Forelimb muscle (tissue), 1 donor: ENCODE measurements at regions not wholly inside any gene's neighbourhood (a gene's known extent, or its start where the extent isn't known, plus 50 kb on each side); places are given as distances from the start of the nearest gene placed in this dataset.

Experiments
- DNase-seq: peaks from one replicate; pipeline ENCODE4 v3.0.0-alpha.2; 2013; ENCODE audit warnings: low read depth

DNA sequence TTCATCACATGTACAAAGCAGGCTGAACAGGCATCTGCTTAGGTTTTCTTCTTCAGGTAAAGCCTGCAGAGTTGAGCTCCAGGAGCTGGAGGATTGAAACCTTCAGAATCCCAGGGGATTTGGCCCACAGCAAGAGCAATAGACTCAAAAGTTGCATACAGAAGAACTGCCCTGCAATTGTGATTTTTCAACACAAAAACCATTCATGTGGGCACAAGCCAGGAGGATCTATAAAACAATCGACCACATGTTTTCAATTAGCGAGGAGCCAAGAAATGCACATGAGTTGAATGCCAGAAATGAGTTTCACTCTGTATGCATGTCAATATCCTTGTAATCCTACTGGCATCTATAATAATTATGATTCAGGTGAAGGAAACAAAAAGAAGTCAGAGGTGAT, 576.4 kb downstream of the HDGFL1 start:
- DNase-seq = no peak

DNA sequence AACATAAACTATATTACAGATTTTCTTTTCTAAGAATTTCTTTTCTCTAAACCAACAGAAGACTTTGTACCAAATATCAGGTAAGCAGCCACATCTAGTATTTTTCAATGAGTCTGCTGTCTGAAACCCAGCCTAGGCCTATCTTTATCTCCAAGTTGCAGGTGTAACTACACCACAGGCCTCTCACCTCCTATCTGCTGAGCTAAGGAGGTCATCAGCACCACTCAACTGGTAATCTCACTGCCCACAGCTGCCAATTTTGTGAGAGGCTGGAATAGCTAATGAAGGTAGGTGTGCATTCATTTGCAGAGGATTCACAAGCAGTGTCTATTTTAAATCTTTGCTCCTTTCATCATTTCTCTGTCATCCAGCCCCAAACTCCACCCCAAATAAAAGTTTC, 584.8 kb downstream of the HDGFL1 start:
- no peak for DNase-seq

DNA sequence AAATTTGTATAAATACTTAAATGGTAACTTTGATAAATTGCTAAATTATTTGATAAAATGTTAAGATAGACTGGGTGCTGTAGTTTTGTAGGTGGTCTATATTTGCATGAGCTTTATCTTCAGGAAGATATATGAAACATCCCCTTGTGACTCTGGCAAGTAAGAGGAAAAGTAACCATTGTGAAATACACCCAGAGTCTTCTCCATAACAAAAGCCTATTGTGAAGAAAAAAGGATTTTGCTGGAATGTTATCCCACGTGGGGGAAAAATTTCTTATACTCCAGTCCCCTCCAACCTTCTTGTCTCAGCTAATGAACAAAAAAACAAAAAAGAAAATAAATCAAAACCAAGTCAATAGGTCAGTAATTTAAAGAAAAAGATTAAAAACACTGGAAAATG, 600.7 kb downstream of the HDGFL1 start:
- DNase-seq = no peak

DNA sequence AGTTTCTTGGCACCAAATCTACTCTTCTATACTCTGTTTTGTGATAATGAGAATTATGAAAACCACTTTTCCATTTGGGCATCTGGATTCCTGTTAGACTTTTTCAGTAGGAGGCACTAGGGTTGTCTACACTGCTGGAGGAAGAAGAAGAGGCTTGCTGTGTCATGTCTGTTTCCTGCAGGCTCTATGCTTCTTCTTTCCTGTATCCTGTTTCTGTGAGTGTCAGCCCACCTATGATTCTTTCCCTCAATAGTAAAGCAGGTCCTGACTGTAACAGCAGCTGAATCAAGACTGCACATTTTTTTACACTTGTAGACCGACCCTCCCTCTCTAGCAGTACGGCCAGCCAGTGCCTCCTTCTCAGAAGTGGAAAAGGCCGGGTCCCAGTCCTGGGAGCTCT, 603.9 kb downstream of the HDGFL1 start:
- no peak for DNase-seq

DNA sequence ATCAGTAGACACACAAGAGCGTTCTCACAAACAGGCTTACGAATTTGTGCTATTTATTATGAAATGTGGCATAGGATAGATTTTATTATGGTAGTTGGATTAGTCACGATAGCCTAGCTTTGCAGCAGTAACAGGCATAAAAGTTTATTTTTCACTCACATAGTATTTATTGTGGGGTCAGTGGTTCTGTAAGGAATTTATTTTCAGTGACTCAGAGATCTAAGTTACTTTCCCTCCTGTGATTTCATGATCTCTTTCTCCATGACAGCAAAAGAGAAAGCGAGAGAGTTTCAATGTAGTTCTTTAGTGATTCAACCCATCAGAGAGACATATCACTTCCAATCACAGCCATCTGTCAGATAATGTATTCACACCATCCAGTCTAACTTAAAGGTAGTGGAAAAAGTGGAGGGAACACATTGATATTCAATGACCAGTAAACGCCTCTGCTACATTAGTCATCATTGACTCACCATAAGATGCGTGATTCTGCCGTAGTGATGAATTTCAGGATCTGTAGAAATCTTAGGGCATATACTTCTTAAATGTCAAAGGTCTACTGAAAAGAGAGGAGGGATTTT, 605.5 kb downstream of the HDGFL1 start:
- DNase-seq = no peak

DNA sequence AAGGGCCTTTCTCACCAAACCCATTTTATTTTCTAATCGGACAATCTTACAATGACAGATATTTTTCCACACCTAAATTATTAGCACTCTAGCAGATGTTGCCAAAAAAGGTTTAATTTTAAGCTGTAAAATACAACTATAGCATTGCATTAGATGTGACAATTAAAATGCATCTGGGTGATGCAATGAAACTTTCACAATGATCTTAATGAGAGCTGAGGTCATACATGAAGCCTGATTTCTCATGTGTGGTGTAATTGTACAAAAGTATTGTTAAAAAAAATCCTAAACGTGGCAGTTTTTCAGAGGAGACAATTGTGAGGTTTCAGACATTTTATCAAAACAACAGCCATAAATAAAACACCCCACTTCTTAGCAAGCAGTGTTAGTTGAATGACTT, 606.0 kb downstream of the HDGFL1 start:
- DNase-seq = no peak

DNA sequence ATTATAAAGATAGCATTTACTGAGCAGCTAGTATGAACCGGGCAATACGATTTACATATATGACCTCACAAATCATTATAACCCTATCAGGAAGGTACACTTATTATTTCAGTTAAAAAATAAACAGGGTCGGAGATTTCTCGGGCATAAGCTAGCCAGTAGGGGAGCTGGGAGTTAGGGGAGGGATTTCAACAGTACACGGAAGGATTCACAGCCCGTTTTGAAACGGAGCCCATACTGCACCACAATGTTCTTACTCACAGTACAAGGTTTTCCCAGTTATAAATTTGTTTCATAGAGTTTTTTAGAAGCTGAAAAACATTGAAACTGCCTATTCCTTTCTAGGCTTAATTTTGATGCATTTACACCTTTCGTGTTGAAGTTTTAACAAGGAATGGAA, 607.1 kb downstream of the HDGFL1 start:
- no peak for DNase-seq

DNA sequence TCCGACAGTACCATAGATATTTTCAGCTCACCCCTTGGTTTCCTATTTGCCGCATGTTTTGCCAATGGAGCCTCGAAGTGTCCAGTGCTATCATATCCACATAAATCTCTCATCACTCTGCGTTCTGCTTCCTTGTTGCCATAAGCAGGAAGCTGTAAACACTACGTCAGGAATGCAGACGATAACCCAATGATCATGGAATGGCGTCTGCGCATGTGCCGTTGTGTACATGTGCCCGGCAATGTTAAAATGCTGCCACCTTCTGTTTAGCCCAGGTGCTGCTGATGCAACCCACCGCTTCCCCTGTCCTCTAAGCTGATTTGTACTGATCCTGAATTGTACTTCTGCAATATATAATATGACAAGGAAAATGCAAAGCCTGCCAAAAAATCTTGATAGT, 607.5 kb downstream of the HDGFL1 start:
- DNase-seq = no peak

DNA sequence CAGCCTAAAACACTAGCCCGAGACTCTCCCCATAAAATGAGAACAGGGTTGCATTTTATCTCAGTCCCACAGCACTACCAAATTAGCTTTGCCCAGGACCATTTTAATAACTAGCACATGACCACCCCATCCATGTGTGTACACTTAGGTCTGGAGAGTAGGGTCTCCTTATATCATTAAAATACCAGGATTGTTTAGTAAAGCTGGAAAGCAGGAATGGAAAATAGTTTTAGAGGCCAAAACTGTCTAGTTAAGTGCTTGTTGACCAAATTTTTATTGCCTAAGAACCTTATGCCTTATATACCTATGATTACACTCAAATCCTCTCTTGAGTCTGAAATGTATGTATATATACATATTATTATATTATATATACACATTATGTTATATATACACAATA, 608.4 kb downstream of the HDGFL1 start:
- DNase-seq = peak; percentile 17

DNA sequence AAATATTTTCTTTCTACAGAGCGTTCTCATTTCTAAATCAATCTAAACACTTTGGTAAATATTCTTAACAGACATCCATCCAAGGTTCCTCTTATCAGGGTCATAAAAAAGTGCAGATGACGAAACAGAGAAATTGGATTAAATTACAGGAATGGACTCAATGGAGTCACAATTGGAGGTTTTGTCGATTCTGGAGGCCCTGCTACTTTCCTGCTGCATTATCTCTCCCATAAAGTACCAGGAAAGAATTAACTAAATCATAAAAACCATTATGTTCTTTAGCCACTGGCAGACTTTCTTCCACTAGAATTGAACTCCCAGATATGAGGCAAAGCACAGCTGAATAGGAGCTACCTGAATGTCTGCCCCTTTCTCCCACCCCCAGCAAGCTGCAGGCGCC, 610.6 kb downstream of the HDGFL1 start:
- no peak for DNase-seq

DNA sequence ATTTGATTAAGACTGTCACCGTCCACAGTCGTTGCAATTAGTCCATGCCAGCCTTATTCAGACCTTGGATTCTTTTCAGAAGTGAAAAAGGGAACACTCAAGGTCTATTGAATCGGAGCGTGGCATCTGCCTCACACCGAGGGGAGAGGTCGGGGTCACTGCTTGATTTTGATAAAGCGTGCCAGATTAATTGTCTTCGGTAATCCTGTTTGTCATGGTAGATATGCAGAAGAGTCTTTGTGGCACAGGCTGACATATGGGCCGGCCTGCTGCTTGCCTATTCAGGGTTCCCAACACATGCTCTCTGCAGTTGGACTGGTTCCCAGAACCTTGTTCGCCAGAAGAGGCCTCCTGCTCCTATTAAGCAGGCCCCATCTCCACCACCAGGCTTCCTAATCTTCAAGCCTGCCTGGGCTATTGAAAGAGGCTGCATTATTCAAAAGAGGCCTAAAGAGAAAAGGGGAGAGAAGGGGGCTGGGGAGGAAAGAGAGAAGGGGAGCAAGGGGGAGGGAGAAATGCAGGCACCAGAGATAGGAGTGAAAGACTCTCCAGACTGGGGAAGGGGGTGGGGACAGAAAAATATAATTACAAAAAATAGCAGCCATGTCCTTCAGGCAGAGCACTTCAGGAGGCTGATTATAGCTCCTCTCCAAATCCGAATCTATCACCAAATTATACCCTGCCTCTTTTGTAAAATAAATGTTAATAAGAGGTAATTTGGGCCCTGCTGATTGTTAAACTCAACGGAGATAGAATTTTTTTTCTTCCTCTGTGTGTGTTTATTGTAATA, 611.3 kb downstream of the HDGFL1 start:
- DNase-seq = peak; percentile 38

DNA sequence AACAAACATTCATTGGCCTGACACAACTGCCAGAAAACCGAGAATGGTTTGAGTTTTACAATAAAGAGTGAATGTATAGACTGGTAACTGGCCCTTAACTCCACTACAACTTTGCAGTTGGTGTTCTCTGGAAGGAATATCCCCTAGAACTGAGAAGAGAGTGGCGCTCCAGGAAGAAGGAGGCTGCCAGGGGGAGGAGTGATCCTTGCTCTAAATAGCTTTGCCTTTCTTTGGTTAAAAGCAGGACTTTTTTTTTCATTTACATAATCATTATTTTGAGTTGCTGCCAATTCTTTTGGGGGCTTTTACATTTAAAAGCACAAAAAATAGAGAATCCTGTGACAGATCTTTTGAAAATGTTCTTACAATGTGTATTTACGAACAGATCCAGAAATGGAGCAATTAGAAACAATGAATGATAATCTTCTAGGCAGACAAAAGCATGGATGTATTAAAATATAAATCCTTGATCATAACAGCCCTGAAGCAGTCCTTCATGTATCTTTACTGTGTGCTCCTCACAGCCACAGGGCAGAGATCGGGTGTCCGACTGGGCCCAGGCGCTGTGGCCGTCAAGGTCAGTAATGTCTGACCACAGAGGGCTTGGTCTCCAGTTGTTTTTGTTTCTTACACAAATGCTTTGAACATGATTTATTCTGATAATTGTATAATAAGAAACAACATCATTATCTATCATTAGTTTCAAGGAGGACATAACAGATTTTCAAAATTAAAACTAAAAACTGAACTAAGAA, 612.2 kb downstream of the HDGFL1 start:
- no peak for DNase-seq

DNA sequence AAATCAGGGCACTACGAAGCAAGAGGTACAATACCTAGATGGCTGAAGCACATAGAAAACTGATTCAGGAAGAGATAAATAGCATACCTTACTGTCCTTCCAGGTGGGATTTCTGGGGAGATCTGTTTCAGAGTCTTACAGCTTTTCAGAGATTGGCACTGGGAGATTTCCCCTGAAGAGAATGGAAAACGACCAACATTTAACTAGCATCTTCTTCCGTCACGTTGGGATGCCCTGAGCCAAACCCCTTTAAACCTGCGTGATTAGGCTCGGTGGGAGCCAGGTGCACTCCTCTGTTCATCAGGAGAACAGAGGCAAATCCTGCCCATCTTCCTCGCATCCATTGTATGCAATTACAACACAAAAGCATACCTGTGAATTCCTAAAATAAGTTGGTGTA, 614.5 kb downstream of the HDGFL1 start:
- no peak for DNase-seq

DNA sequence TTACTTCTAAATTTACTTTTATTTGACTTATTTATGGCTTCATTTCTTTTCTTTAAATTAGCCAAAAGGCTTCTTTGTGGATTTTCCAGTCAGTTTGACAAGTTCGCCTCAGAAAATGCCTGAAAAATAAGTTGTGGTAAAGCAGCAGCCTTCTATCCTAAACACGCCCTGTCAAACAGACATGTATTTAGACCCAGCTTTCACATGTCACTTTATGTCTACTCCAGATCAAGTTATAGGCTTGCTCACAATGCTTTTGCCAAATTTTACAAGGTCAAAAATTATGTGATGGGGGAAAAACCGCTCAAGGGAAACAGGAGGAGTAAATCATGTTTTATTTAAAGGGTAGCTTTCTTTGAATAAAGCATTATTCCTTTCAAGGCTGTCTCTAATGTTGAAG, 615.0 kb downstream of the HDGFL1 start:
- DNase-seq = no peak

DNA sequence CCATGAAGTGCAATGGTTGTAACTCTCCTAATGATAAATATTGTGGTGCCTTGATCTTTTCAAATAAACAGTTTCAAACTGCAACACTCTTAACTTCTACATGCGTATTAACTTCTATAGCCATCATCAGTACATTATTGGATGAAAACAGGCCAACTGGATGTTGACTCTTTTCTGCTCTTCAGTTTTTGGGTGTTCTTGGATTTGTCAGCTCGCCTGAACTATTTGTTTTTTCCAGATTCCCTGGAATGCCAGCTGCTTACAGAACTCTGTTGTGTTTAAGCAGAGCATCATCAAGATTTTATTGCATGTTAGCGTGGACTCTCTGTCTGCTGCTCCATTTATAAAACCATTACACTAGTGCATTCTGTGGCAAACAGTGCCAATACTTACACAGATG, 626.1 kb downstream of the HDGFL1 start:
- DNase-seq = no peak

DNA sequence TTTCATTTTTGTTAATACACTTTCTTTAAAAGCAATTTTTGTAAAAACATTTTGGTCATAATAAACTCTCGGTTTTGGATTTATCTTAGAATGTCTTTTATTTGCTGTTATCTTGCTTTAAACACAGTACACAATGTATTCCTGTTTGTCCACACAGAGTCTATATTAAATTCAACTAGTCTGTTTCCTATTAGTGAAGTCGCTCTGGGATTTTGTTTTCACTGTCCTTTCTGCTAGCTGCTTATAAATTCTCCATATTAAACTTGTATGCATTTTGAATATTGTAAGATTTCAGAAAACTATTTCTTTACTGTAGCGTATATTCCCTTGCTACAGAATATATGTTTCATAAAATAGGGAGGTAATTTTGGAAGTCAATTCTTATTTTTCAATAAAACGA, 630.2 kb downstream of the HDGFL1 start:
- no peak for DNase-seq

DNA sequence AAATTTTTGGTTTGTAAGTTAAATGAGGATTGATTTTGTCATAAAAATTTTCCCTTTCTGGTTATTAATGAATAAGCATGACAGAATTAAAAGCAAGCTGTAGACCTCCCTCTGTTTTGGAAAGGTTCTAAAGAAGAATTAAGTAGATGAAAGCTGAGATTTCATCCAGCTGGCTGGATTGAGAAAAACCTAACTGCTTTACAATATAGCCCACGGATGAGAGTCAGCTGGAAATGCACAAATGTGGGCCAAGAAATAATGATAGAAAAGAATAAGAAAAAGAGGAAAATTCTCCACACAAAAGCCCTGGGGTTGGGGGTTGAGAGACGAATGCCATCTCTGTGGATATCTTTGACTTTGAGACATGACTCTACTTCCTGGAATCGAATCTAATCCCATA, 631.6 kb downstream of the HDGFL1 start:
- no peak for DNase-seq

DNA sequence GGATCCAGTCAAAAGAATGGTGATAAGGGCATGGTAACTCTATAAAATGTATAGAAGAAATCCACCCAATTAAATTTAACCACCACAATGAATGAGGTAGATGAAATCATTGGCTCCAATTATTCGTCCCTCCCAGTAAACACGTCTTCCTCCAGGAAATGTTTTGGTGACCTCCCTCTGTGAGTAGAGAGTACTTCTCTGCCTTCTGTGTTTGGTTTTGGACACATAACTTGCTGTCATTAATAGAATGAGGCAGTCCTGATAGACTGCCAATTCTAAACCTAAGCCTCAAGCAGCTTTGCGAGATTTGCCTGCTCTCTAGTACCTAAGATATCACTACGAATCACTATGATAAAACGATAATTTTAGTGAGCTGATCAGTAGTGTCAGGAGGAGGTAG, 632.8 kb downstream of the HDGFL1 start:
- DNase-seq = no peak

DNA sequence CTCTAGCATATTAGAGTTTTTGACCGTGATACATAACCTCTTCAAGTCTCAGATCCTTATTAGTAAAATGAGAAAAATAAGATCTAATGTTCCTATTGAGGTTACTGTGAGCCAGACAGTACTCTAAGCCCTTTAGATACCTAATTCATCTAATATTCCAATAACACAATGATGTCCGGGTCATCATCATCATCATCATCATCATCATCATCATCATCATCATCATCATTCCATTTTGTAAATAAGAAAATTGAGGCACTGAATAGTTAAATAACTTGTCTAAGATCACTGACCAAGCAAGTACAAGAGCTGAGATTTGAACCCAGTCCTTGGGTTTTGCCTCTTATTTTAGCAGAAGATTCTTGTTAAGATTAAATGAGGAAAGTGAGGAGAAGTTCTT, 643.0 kb downstream of the HDGFL1 start:
- no peak for DNase-seq

DNA sequence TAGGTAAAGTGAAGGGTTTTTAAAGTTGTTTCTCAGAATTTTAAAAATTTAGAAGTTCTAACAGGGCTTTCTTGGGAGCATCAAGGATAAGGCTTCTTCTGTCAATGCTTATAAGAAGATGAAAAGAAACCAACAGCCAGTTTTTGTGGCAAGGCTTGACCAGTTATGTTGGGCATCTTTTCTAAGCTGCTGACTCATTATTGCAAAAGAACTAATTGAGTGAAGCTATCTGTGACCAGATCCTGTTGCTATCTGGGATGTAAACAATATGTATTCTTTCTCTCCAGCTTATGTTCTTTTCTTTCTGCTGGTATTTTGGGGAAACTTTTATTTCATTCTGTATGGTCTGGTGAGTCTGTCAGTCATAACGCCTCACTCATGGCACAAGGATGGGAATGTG, 643.8 kb downstream of the HDGFL1 start:
- DNase-seq = no peak

DNA sequence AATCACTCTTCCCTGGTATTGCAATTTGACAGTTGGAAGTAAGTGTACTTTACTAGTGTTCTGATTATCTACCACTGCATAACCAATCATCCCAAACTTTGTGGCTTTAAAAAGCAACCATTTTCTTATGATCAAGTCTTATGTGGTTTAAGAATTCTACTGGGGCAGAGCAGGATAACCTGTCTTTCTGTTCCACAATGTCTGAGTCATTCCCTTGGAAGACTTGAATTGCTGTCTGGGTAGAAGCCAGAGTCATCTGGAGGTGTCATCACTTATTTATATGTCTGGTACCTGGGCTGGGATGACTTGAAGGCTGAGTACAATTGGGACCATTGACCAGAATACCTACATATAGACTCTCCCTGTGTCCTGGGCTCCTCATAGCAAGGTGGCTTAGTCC, 644.3 kb downstream of the HDGFL1 start:
- DNase-seq = no peak

DNA sequence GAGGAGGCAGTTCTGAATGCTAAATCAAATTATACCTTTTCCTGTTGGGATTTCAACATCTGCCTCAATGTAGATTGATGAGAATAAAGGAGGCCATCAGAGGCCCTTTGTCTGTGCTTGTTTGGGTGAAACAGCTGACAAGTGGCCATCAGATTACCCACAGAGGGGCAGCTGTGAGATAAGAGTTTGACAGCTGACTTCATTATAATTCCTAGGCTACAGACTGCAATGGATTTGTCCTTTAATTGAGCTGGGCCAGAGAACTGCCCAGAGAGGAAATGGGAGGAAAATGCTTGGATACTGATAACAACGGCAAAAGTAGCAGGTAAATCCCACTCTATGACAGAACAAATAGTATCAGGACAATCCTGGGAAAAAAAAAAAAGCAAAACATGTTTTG, 649.4 kb downstream of the HDGFL1 start:
- no peak for DNase-seq

DNA sequence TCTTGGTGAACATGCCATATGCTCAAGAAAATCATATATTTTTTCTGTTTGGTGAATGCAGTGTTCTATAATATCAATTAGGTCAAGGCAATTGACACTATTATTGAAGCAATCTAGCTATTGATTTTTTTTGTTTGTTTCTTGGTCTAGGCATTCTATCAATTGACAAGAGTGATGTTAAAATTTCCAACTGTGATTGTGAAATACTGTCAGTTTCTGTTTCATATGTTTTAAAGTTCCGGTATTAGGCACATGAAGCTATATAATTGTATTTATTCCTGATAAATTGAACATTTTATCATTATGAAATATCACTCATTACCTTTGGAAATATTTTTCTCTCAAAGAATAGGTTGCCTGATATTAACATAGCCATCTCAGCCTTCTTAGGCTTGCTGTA, 653.4 kb downstream of the HDGFL1 start:
- DNase-seq = no peak
